ENCODE measurements at regions not wholly inside any gene's neighbourhood (a gene's known extent, or its start where the extent isn't known, plus 50 kb on each side); places are given as distances from the start of the nearest gene placed in this dataset.
A peak's percentile ranks its signal among the peaks of the same experiment; 100 is the strongest.

- TF ChIP-seq KAT7 (CRISPR knock-in tag; IDR thresholded peaks at IDR 0.05; ENCODE audit: borderline replicate concordance) = no peak
- TF ChIP-seq FOXK1 (CRISPR knock-in tag; IDR thresholded peaks at IDR 0.05) = no peak
- TF ChIP-seq NR2C2 (CRISPR knock-in tag; IDR thresholded peaks at IDR 0.05) = no peak
Measured at GRCh38 chr10:118408181-118408580, 66.1 kb upstream of the FAM204A start (continued).

- Mint-ChIP-seq H3K9me3 (no peaks in the 10 kb centered on the region), H3K27me3 (ENCODE audit: low read depth) (no peaks in the 10 kb centered on the region), H3K27ac (no peak overlapping the region), H3K36me3 (no peaks in the 10 kb centered on the region), H3K4me3 (no peak overlapping the region), H3K4me1 (peaks cover 25% of the 10 kb centered on the region)
- ATAC-seq = peak; percentile 60
- ChIA-PET CTCF (no interaction called here), POLR2A (no interaction called here)
- no peak for TF ChIP-seq TCF7 (CRISPR knock-in tag; IDR thresholded peaks at IDR 0.05; ENCODE audit: low read depth)
- no peak for TF ChIP-seq RORB (CRISPR knock-in tag; IDR thresholded peaks at IDR 0.05)
- no peak for TF ChIP-seq ATF3 (CRISPR knock-in tag; conservative IDR thresholded peaks at IDR 0.05)
- no peak for TF ChIP-seq CREB1 (CRISPR knock-in tag; IDR thresholded peaks at IDR 0.05)
- TF ChIP-seq ESRRA (CRISPR knock-in tag; IDR thresholded peaks at IDR 0.05; ENCODE audit: borderline replicate concordance) = no peak
- no peak for TF ChIP-seq CTCF (IDR thresholded peaks at IDR 0.05)
- no peak for TF ChIP-seq E2F1 (CRISPR knock-in tag; IDR thresholded peaks at IDR 0.05)
- TF ChIP-seq ETV6 (CRISPR knock-in tag; IDR thresholded peaks at IDR 0.05) = no peak
- TF ChIP-seq IRF2 (CRISPR knock-in tag; IDR thresholded peaks at IDR 0.05; ENCODE audit: borderline replicate concordance, low read depth) = no peak
- no peak for TF ChIP-seq MXD4 (CRISPR knock-in tag; IDR thresholded peaks at IDR 0.05; ENCODE audit: borderline replicate concordance)
- TF ChIP-seq USF1 (CRISPR knock-in tag; IDR thresholded peaks at IDR 0.05) = no peak
- no peak for TF ChIP-seq ZNF232 (CRISPR knock-in tag; IDR thresholded peaks at IDR 0.05)
- TF ChIP-seq ARID4B (CRISPR knock-in tag; IDR thresholded peaks at IDR 0.05; ENCODE audit: borderline replicate concordance) = no peak
- no peak for TF ChIP-seq TEAD4 (CRISPR knock-in tag; IDR thresholded peaks at IDR 0.05)
- DNase-seq (ENCODE audit: low spot score) = no peak
Measured at GRCh38 chr10:118407777-118408176, 65.7 kb upstream of the FAM204A start.

GRCh38 chr10:118407026-118407425, 64.9 kb upstream of the FAM204A start:
- TF ChIP-seq IRF2 (CRISPR knock-in tag; IDR thresholded peaks at IDR 0.05; ENCODE audit: borderline replicate concordance, low read depth) (no peak), NR2C2 (CRISPR knock-in tag; IDR thresholded peaks at IDR 0.05) (no peak), ZNF138 (CRISPR knock-in tag; conservative IDR thresholded peaks at IDR 0.05) (no peak), HMGA2 (CRISPR knock-in tag; IDR thresholded peaks at IDR 0.05) (no peak), EMX1 (CRISPR knock-in tag; IDR thresholded peaks at IDR 0.05) (no peak), ZNF396 (CRISPR knock-in tag; IDR thresholded peaks at IDR 0.05; ENCODE audit: borderline replicate concordance) (no peak), SMAD3 (CRISPR knock-in tag; IDR thresholded peaks at IDR 0.05; ENCODE audit: borderline replicate concordance) (no peak), USF2 (CRISPR knock-in tag; IDR thresholded peaks at IDR 0.05) (no peak), MLX (CRISPR knock-in tag; IDR thresholded peaks at IDR 0.05) (no peak), KAT7 (CRISPR knock-in tag; IDR thresholded peaks at IDR 0.05; ENCODE audit: borderline replicate concordance) (no peak), ZNF219 (CRISPR knock-in tag; IDR thresholded peaks at IDR 0.05; ENCODE audit: borderline replicate concordance) (no peak), RORB (CRISPR knock-in tag; IDR thresholded peaks at IDR 0.05) (no peak), GRHL2 (CRISPR knock-in tag; IDR thresholded peaks at IDR 0.05; ENCODE audit: insufficient replicate concordance, severe bottlenecking) (no peak)
- ChIA-PET POLR2A (no interaction called here), CTCF (no interaction called here)
- Mint-ChIP-seq H3K9me3 (peaks cover 6% of the 10 kb centered on the region), H3K4me1 (peaks cover 21% of the 10 kb centered on the region), H3K27me3 (ENCODE audit: low read depth) (no peaks in the 10 kb centered on the region), H3K36me3 (no peaks in the 10 kb centered on the region), H3K27ac (no peak overlapping the region), H3K4me3 (no peak overlapping the region)
- DNase-seq (ENCODE audit: low spot score) = no peak
- no peak for ATAC-seq
